IMR-90 (cell line): ENCODE measurements at regions not wholly inside any gene's neighbourhood (a gene's known extent, or its start where the extent isn't known, plus 50 kb on each side); places are given as distances from the start of the nearest gene placed in this dataset.

ENCODE experiments used
- CEBPB ChIP-seq: IDR thresholded peaks from 2 replicates; pipeline ENCODE4 v1.6.1; 2012; ENCODE audit warnings: low read depth, low read length, improper control_type of control experiment
- FOS ChIP-seq: fragments of 150-350 bp; IDR thresholded peaks from 2 replicates; pipeline ENCODE4 v1.6.1; 2016; ENCODE audit warnings: low read depth, low read length
- MXI1 ChIP-seq: IDR thresholded peaks from 2 replicates; pipeline ENCODE4 v1.6.1; 2012; ENCODE audit warnings: low read depth, mild to moderate bottlenecking, low read length, moderate library complexity, borderline replicate concordance
- NFE2L2 ChIP-seq: fragments of 150-350 bp; IDR thresholded peaks from 2 replicates; pipeline ENCODE4 v1.6.1; 2016; ENCODE audit warnings: low read depth, mild to moderate bottlenecking, low read length
- POLR2A ChIP-seq: IDR thresholded peaks from 2 replicates; pipeline ENCODE4 v1.6.1; 2012; ENCODE audit warnings: mild to moderate bottlenecking, low read depth, low read length
- RAD21 ChIP-seq: IDR thresholded peaks from 2 replicates; pipeline ENCODE4 v1.6.1; 2012; ENCODE audit warnings: low read length, improper control_type of control experiment
- RCOR1 ChIP-seq: IDR thresholded peaks from 2 replicates; pipeline ENCODE4 v1.6.1; 2012; ENCODE audit warnings: mild to moderate bottlenecking, low read length, improper control_type of control experiment; ENCODE audit not compliant: insufficient replicate concordance
- RFX5 ChIP-seq: IDR thresholded peaks from 2 replicates; pipeline ENCODE4 v1.8.0; 2012; ENCODE audit warnings: low read depth, mild to moderate bottlenecking, low read length, moderate library complexity
- SMC3 ChIP-seq: fragments of 150-350 bp; IDR thresholded peaks from 2 replicates; pipeline ENCODE4 v1.6.1; 2016; ENCODE audit warnings: low read depth, mild to moderate bottlenecking, antibody characterized with exemption, low read length, moderate library complexity
- TF ChIP-seq, protein P1 (sequence below): conservative IDR thresholded peaks from 2 replicates; pipeline ENCODE4 v1.5.1; 2012; ENCODE audit warnings: mild to moderate bottlenecking, low read depth, low read length, improper control_type of control experiment
- TF ChIP-seq, protein P2 (sequence below): fragments of 150-350 bp; IDR thresholded peaks from 2 replicates; pipeline ENCODE4 v1.6.1; 2016; ENCODE audit warnings: low read depth, mild to moderate bottlenecking, low read length, moderate library complexity, borderline replicate concordance

DNA sequence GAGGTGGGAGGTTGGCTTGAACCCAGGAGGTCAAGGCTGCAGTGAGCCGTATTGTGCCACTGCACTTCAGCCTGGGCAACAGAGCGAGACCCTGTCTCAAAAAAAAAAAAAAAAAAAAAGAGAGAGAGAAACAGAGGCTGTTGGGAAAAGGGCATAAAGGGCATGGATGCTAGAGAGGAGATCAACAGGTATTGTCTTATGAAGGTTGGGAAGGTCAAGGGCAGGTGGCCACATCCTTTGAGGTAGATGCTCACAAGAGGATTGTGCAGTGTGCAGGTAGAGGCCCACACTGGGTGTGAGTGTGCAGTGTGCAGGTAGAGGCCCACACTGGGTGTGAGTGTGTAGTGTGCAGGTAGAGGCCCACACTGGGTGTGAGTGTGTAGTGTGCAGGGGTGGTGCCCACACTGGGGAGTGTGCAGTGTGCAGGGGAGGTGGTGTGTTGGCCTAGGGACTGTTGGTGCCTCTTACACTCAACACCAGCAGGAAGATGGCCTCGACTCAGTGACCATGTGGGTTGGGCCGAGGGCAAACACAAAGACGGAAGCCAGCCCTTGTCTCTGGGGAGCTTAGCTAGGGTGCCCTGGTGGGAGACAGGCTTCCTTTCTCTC lies 404.9 kb upstream of the TNRC6C start:
- no peak for TF ChIP-seq POLR2A
- TF ChIP-seq CEBPB, result no peak
- TF ChIP-seq, protein P1, sequence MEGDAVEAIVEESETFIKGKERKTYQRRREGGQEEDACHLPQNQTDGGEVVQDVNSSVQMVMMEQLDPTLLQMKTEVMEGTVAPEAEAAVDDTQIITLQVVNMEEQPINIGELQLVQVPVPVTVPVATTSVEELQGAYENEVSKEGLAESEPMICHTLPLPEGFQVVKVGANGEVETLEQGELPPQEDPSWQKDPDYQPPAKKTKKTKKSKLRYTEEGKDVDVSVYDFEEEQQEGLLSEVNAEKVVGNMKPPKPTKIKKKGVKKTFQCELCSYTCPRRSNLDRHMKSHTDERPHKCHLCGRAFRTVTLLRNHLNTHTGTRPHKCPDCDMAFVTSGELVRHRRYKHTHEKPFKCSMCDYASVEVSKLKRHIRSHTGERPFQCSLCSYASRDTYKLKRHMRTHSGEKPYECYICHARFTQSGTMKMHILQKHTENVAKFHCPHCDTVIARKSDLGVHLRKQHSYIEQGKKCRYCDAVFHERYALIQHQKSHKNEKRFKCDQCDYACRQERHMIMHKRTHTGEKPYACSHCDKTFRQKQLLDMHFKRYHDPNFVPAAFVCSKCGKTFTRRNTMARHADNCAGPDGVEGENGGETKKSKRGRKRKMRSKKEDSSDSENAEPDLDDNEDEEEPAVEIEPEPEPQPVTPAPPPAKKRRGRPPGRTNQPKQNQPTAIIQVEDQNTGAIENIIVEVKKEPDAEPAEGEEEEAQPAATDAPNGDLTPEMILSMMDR, result no peak
- no peak for TF ChIP-seq RFX5
- no peak for TF ChIP-seq RAD21
- no peak for TF ChIP-seq FOS
- TF ChIP-seq RCOR1, result no peak
- TF ChIP-seq NFE2L2, result no peak
- no peak for TF ChIP-seq MXI1
- no peak for TF ChIP-seq SMC3
- TF ChIP-seq, protein P2, sequence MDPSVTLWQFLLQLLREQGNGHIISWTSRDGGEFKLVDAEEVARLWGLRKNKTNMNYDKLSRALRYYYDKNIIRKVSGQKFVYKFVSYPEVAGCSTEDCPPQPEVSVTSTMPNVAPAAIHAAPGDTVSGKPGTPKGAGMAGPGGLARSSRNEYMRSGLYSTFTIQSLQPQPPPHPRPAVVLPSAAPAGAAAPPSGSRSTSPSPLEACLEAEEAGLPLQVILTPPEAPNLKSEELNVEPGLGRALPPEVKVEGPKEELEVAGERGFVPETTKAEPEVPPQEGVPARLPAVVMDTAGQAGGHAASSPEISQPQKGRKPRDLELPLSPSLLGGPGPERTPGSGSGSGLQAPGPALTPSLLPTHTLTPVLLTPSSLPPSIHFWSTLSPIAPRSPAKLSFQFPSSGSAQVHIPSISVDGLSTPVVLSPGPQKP, result no peak
